HCT116 (cell line): ENCODE measurements at regions not wholly inside any gene's neighbourhood (a gene's known extent, or its start where the extent isn't known, plus 50 kb on each side); places are given as distances from the start of the nearest gene placed in this dataset.

Source experiments
- ATAC-seq: fragments of 200-7000 bp; cut with Tn5 transposase; 2 replicates; pipeline ENCODE4 v1.9.1; 2020; ENCODE audit warnings: mild to moderate bottlenecking, moderate library complexity
- BruUV-seq: library from RNA; stranded (reverse); fragments of 400-500 nt; replicated peaks from 2 replicates; lab custom pipeline; 2021; lab: Mats Ljungman, UMichigan
- CTCF ChIA-PET: fragments of 300-600 bp; sonication (Branson Sonifier 250); formaldehyde crosslinking; loops from one replicate; lab custom pipeline; 2021; ENCODE audit warnings: antibody characterized with exemption; lab: Charles Lee
- POLR2A ChIA-PET: fragments of 300-600, 350-600 bp; sonication (Branson Sonifier 250); formaldehyde crosslinking; loops from one replicate; lab custom pipeline; 2021; ENCODE audit warnings: antibody characterized with exemption; lab: Charles Lee
- RAD21 ChIA-PET, 2 experiments: fragments of 300-600 bp; sonication (Branson Sonifier 250); formaldehyde crosslinking; loops; one replicate each; lab custom pipeline; 2023; ENCODE audit warnings: low total read pairs in 2 of 2; ENCODE audit not compliant: uncharacterized antibody in 2 of 2, unreplicated experiment in 2 of 2, low non-redundant PET in 1 of 2; lab: Charles Lee
- DNase-seq: peaks from one replicate; pipeline ENCODE4 v3.0.0-alpha.2; 2010; ENCODE audit warnings: low read depth, low spot score
- H2AFZ ChIP-seq: fragments of 200-600 bp; shearing (Covaris generic), sonication (generic); 2 replicates; pipeline ENCODE4 v1.6.1; 2017; ENCODE audit warnings: low read depth, mixed run types, mixed read lengths, antibody characterized with exemption, low read length; ENCODE audit not compliant: poor library complexity, severe bottlenecking
- H3K27ac ChIP-seq: 2 replicates; pipeline ENCODE4 v1.5.1; 2012; ENCODE audit warnings: low read depth, low read length
- H3K27me3 ChIP-seq: fragments of 200-600 bp; sonication (generic); 2 replicates; pipeline ENCODE4 v1.6.1; 2016; ENCODE audit warnings: mixed run types, low read length, mixed read lengths; ENCODE audit not compliant: insufficient read depth
- H3K36me3 ChIP-seq, 2 experiments: fragments of 200-500 bp in 1 of 2; fragments of 200-600 bp in 1 of 2; sonication (Bioruptor generic) in 1 of 2; sonication (generic) in 1 of 2; 2 replicates each; pipeline versions ENCODE4 v1.5.1 to v1.6.1; 2014 to 2016; ENCODE audit warnings: low read length in 2 of 2, inconsistent platforms in 1 of 2, mixed read lengths in 1 of 2, mixed run types in 1 of 2; ENCODE audit not compliant: insufficient read depth in 2 of 2, control insufficient read depth in 1 of 2
- H3K4me1 ChIP-seq, 2 experiments: fragments of 200-600 bp in 1 of 2; sonication (generic) in 1 of 2; 2 replicates each; pipeline versions ENCODE4 v1.5.1 to v1.6.1; 2012 to 2017; ENCODE audit warnings: low read length in 2 of 2, inconsistent platforms in 1 of 2, mild to moderate bottlenecking in 1 of 2, mixed read lengths in 1 of 2, mixed run types in 1 of 2, moderate library complexity in 1 of 2; ENCODE audit not compliant: insufficient read depth in 2 of 2, control insufficient read depth in 1 of 2
- H3K4me2 ChIP-seq: fragments of 200-600 bp; sonication (generic); 2 replicates; pipeline ENCODE4 v1.6.1; 2017; ENCODE audit warnings: mixed run types, low read length, mixed read lengths
- H3K4me3 ChIP-seq, 2 experiments: fragments of 200-600 bp in 1 of 2; sonication (generic) in 1 of 2; replicated peaks in 1 of 2; 2 replicates each; pipeline ENCODE4 v1.5.1; 2011 to 2016; ENCODE audit warnings: low read length in 2 of 2, control low read depth in 1 of 2, low read depth in 1 of 2, mild to moderate bottlenecking in 1 of 2, mixed read lengths in 1 of 2, mixed run types in 1 of 2
- H3K79me2 ChIP-seq: fragments of 200-600 bp; sonication (generic); 2 replicates; pipeline ENCODE4 v1.6.1; 2017; ENCODE audit warnings: mild to moderate bottlenecking, mixed run types, low read length, moderate library complexity, mixed read lengths; ENCODE audit not compliant: insufficient read depth
- H3K9ac ChIP-seq: fragments of 200-600 bp; sonication (generic); 2 replicates; pipeline ENCODE4 v1.6.1; 2016; ENCODE audit warnings: low read length, mixed read lengths
- H3K9me2 ChIP-seq: fragments of 200-600 bp; sonication (generic), shearing (Covaris generic); 2 replicates; pipeline ENCODE4 v1.6.1; 2017; ENCODE audit warnings: mixed run types, mild to moderate bottlenecking, moderate library complexity; ENCODE audit not compliant: insufficient read depth
- H3K9me3 ChIP-seq, 2 experiments: fragments of 200-500 bp in 1 of 2; fragments of 200-600 bp in 1 of 2; sonication (Bioruptor generic) in 1 of 2; sonication (generic) in 1 of 2; 2 replicates each; pipeline ENCODE4 v1.6.1; 2014 to 2017; ENCODE audit warnings: low read length in 2 of 2, mixed read lengths in 2 of 2, inconsistent platforms in 1 of 2, low read depth in 1 of 2, mild to moderate bottlenecking in 1 of 2, mixed run types in 1 of 2, moderate library complexity in 1 of 2; ENCODE audit not compliant: control insufficient read depth in 1 of 2, insufficient read depth in 1 of 2
- H4K20me1 ChIP-seq: fragments of 200-600 bp; sonication (generic), shearing (Covaris generic); 2 replicates; pipeline ENCODE4 v1.6.1; 2017; ENCODE audit warnings: mixed run types, mild to moderate bottlenecking, moderate library complexity; ENCODE audit not compliant: insufficient read depth
- CBX3 ChIP-seq: IDR thresholded peaks from 2 replicates; pipeline ENCODE4 v1.6.1; 2012; ENCODE audit warnings: low read depth
- EGR1 ChIP-seq: IDR thresholded peaks from 2 replicates; pipeline ENCODE4 v1.6.1; 2012; ENCODE audit warnings: low read depth
- ELF1 ChIP-seq: IDR thresholded peaks from 2 replicates; pipeline ENCODE4 v1.6.1; 2012; ENCODE audit warnings: low read depth, borderline replicate concordance
- EZH2phosphoT487 ChIP-seq: fragments of 200-600 bp; IDR thresholded peaks from 2 replicates; pipeline ENCODE4 v1.6.1; 2018; ENCODE audit warnings: antibody characterized with exemption, borderline replicate concordance
- FOSL1 ChIP-seq: IDR thresholded peaks from 2 replicates; pipeline ENCODE4 v1.6.1; 2012; ENCODE audit warnings: low read depth
- JUND ChIP-seq: IDR thresholded peaks from 2 replicates; pipeline ENCODE4 v1.6.1; 2012
- POLR2AphosphoS5 ChIP-seq: IDR thresholded peaks from 2 replicates; pipeline ENCODE4 v1.6.1; 2011; ENCODE audit warnings: mild to moderate bottlenecking, low read depth, low read length, moderate library complexity
- RAD21 ChIP-seq: IDR thresholded peaks from 2 replicates; pipeline ENCODE4 v1.6.1; 2012; ENCODE audit warnings: low read depth, mild to moderate bottlenecking
- SIN3A ChIP-seq: IDR thresholded peaks from 2 replicates; pipeline ENCODE4 v1.6.1; 2012; ENCODE audit warnings: low read depth
- SRF ChIP-seq: IDR thresholded peaks from 2 replicates; pipeline ENCODE4 v1.6.1; 2012; ENCODE audit warnings: low read depth
- YY1 ChIP-seq: IDR thresholded peaks from 2 replicates; pipeline ENCODE4 v1.6.1; 2011; ENCODE audit warnings: low read length, low read depth, moderate library complexity, mild to moderate bottlenecking; ENCODE audit not compliant: insufficient replicate concordance; ENCODE audit errors: extremely low read depth
- ZNF274 ChIP-seq: fragments of 200-500 bp; sonication (Bioruptor generic); IDR thresholded peaks from 2 replicates; pipeline ENCODE4 v1.6.1; 2014; ENCODE audit warnings: mild to moderate bottlenecking, low read depth, low read length, inconsistent platforms
- intact Hi-C: fragments of 100-400 bp; cut with micrococcal nuclease; formaldehyde crosslinking; loops from 2 replicates; pipeline ENCODE4 v1.10.0; 2022
- TF ChIP-seq, protein P1 (sequence below): IDR thresholded peaks from 2 replicates; pipeline ENCODE4 v1.6.1; 2012; ENCODE audit warnings: low read depth
- TF ChIP-seq, protein P2 (sequence below): IDR thresholded peaks from 2 replicates; pipeline ENCODE4 v1.6.1; 2011; ENCODE audit warnings: mild to moderate bottlenecking, low read length, moderate library complexity; ENCODE audit not compliant: insufficient replicate concordance; ENCODE audit errors: extremely low read depth
- TF ChIP-seq, protein P3 (sequence below): IDR thresholded peaks from 2 replicates; pipeline ENCODE4 v1.6.1; 2012

DNA sequence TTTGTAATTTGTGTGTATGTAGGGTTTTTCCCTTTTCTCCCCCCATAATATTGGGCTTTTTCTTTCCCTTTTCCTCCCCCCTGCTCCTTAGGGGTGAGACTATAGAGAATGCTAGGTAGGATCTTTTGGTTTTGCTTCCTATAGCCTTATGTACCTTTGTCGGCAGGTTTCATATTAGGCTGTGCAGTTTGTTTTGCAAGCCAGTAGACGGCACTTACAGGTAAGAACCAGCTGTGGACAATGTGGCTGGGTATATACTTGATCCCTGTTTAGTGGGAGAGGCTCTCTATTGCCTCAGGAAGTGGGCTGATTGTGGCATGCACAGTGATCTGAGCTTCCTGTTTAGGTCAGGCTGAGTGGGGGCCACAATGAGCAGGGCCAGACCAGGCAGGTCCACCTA is 359.2 kb upstream of the OBI1 start:
- H3K4me2 ChIP-seq, result no peak overlapping the region
- H3K27ac ChIP-seq, result no peak overlapping the region
- no peak overlapping the region for H2AFZ ChIP-seq
- H4K20me1 ChIP-seq, result no peaks in the 10 kb centered on the region
- no peaks in the 10 kb centered on the region for H3K9me2 ChIP-seq
- ChIA-PET CTCF (no interaction called here), POLR2A (no interaction called here), RAD21 (no interaction called here)
- H3K36me3 ChIP-seq, result no peaks in the 10 kb centered on the region
- H3K9me3 ChIP-seq, result no peaks in the 10 kb centered on the region
- H3K79me2 ChIP-seq, result no peaks in the 10 kb centered on the region
- no TSS peak for BruUV-seq
- ATAC-seq (no peak), DNase-seq (no peak)
- no peak overlapping the region for H3K9ac ChIP-seq
- TF ChIP-seq SIN3A, result no peak
- no peak for TF ChIP-seq SRF
- TF ChIP-seq, protein P1, sequence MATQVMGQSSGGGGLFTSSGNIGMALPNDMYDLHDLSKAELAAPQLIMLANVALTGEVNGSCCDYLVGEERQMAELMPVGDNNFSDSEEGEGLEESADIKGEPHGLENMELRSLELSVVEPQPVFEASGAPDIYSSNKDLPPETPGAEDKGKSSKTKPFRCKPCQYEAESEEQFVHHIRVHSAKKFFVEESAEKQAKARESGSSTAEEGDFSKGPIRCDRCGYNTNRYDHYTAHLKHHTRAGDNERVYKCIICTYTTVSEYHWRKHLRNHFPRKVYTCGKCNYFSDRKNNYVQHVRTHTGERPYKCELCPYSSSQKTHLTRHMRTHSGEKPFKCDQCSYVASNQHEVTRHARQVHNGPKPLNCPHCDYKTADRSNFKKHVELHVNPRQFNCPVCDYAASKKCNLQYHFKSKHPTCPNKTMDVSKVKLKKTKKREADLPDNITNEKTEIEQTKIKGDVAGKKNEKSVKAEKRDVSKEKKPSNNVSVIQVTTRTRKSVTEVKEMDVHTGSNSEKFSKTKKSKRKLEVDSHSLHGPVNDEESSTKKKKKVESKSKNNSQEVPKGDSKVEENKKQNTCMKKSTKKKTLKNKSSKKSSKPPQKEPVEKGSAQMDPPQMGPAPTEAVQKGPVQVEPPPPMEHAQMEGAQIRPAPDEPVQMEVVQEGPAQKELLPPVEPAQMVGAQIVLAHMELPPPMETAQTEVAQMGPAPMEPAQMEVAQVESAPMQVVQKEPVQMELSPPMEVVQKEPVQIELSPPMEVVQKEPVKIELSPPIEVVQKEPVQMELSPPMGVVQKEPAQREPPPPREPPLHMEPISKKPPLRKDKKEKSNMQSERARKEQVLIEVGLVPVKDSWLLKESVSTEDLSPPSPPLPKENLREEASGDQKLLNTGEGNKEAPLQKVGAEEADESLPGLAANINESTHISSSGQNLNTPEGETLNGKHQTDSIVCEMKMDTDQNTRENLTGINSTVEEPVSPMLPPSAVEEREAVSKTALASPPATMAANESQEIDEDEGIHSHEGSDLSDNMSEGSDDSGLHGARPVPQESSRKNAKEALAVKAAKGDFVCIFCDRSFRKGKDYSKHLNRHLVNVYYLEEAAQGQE, result no peak
- intact Hi-C loops, result no loop called here
- H3K4me1 ChIP-seq, result no peaks in the 10 kb centered on the region
- no peaks in the 10 kb centered on the region for H3K27me3 ChIP-seq
- no peak overlapping the region for H3K4me3 ChIP-seq

DNA sequence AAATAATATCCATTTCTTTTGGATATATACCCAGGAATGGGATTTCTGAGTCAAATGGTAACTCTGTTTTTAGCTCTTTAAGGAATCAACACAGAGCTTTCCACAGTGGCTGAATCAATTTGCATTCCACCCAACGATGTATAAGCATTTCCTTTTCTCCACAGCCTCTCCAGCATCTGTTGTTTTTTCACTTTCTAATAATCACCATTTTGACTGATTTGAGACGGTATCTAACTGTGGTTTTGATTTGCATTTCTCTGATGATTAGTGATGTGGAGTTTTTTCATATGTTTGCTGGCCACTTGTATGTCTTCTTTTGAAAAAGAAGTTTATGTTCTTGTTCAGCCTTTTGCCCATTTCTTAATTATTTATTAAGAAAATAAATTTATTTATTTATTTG is 352.2 kb upstream of the OBI1 start:
- H3K9ac ChIP-seq, result no peak overlapping the region
- ATAC-seq, result no peak
- no peaks in the 10 kb centered on the region for H3K4me1 ChIP-seq
- DNase-seq, result no peak
- H3K27me3 ChIP-seq, result peaks cover 4% of the 10 kb centered on the region; the same call in 1 of the 2 replicates
- ChIA-PET POLR2A (no interaction called here), CTCF (no interaction called here), RAD21 (no interaction called here)
- BruUV-seq, result no TSS peak
- H3K79me2 ChIP-seq, result no peaks in the 10 kb centered on the region
- intact Hi-C loops, result no loop called here
- H3K4me3 ChIP-seq, result no peak overlapping the region
- TF ChIP-seq, protein P2, sequence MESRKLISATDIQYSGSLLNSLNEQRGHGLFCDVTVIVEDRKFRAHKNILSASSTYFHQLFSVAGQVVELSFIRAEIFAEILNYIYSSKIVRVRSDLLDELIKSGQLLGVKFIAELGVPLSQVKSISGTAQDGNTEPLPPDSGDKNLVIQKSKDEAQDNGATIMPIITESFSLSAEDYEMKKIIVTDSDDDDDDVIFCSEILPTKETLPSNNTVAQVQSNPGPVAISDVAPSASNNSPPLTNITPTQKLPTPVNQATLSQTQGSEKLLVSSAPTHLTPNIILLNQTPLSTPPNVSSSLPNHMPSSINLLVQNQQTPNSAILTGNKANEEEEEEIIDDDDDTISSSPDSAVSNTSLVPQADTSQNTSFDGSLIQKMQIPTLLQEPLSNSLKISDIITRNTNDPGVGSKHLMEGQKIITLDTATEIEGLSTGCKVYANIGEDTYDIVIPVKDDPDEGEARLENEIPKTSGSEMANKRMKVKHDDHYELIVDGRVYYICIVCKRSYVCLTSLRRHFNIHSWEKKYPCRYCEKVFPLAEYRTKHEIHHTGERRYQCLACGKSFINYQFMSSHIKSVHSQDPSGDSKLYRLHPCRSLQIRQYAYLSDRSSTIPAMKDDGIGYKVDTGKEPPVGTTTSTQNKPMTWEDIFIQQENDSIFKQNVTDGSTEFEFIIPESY, result no peak
- TF ChIP-seq FOSL1 (no peak), EGR1 (no peak), YY1 (no peak), ZNF274 (no peak), SIN3A (no peak), POLR2AphosphoS5 (no peak), RAD21 (no peak), EZH2phosphoT487 (no peak), ELF1 (no peak), JUND (no peak), CBX3 (no peak)
- TF ChIP-seq, protein P3, sequence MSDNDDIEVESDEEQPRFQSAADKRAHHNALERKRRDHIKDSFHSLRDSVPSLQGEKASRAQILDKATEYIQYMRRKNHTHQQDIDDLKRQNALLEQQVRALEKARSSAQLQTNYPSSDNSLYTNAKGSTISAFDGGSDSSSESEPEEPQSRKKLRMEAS, result no peak
- H3K27ac ChIP-seq, result no peak overlapping the region
- H2AFZ ChIP-seq, result no peak overlapping the region
- H4K20me1 ChIP-seq, result no peaks in the 10 kb centered on the region
- no peaks in the 10 kb centered on the region for H3K9me2 ChIP-seq
- H3K36me3 ChIP-seq, result no peaks in the 10 kb centered on the region
- H3K4me2 ChIP-seq, result no peak overlapping the region
- no peaks in the 10 kb centered on the region for H3K9me3 ChIP-seq
